Esophagus squamous epithelium (tissue), 4 donors: ENCODE measurements at regions not wholly inside any gene's neighbourhood (a gene's known extent, or its start where the extent isn't known, plus 50 kb on each side); places are given as distances from the start of the nearest gene placed in this dataset.

Source experiments
- POLR2A ChIP-seq, 4 donors: fragments of 450-650 bp; IDR thresholded peaks; one replicate each; pipeline ENCODE4 v1.6.1; 2017; ENCODE audit warnings: antibody characterized with exemption in 4 of 4, mild to moderate bottlenecking in 4 of 4, moderate library complexity in 3 of 4
- TF ChIP-seq, protein P1 (sequence below), 6 experiments: fragments of 450-650 bp in 4 of 6; fragments of 200-600 bp in 2 of 6; sonication (generic) in 2 of 6; IDR thresholded peaks; one replicate each; pipeline ENCODE4 v1.5.1; 2016 to 2019; ENCODE audit warnings: antibody characterized with exemption in 6 of 6, mild to moderate bottlenecking in 4 of 6, moderate library complexity in 4 of 6

DNA sequence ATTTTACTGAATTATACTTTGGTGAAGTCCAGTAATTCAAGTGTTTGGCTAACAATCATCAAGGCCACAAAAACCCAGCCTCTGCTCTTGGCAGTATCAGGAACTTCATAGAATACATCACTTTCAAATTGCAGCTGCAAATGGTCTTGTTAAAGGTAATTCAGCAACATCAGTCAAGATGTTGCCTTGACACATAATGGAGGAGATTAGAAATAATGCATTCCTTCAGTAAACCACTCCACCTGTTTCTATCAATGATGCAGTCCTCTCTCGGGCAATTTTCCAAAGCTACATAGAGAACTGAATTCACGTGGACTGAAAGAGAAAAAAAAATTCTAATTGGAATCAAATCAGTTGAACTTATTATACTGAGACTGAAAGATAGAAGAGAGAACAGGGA lies 279.3 kb downstream of the VGLL3 start:
- TF ChIP-seq, protein P1, sequence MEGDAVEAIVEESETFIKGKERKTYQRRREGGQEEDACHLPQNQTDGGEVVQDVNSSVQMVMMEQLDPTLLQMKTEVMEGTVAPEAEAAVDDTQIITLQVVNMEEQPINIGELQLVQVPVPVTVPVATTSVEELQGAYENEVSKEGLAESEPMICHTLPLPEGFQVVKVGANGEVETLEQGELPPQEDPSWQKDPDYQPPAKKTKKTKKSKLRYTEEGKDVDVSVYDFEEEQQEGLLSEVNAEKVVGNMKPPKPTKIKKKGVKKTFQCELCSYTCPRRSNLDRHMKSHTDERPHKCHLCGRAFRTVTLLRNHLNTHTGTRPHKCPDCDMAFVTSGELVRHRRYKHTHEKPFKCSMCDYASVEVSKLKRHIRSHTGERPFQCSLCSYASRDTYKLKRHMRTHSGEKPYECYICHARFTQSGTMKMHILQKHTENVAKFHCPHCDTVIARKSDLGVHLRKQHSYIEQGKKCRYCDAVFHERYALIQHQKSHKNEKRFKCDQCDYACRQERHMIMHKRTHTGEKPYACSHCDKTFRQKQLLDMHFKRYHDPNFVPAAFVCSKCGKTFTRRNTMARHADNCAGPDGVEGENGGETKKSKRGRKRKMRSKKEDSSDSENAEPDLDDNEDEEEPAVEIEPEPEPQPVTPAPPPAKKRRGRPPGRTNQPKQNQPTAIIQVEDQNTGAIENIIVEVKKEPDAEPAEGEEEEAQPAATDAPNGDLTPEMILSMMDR (IDR thresholded peaks at IDR 0.05) = no peak
- TF ChIP-seq POLR2A (IDR thresholded peaks at IDR 0.05) = no peak
